ENCODE measurements at regions not wholly inside any gene's neighbourhood (a gene's known extent, or its start where the extent isn't known, plus 50 kb on each side); places are given as distances from the start of the nearest gene placed in this dataset.

DNA sequence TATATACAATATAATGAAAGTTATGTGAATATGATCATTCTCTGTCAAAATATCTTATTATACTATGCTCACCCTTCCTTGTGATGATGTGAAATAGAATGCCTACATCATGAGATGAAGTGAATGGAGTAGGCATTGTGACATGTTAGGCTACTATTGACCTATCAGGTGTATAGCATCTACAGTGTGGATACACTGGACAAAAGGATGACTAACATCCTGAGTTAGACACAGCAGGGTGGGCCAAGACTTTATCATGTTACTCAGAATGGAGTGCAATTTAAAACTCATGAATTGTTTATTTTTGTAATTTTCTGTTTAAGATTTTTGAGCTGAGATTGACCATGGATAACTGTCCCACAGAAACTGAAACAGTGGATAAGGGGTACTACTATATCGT is 53.4 kb upstream of the NAV3 start:
- DNase-seq, result no peak

DNA sequence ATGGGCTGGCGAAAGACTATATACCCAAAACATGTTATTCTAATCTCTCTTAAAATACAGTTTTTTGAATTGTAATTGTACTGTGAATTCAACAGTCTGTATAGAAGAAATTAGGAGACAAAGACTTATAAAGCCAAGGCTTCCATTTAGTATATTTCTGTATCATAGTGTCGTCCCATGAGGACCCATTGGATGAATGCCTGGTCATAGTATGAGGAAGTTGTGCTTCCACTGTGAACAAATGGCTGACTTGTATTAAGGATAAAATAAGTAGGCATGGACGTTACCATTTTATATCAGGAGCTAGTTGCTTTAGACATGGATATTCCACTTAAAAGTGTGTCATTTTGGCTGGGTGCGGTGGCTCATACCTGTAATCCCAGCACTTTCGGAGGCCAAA is 55.9 kb upstream of the NAV3 start:
- DNase-seq, result no peak

DNA sequence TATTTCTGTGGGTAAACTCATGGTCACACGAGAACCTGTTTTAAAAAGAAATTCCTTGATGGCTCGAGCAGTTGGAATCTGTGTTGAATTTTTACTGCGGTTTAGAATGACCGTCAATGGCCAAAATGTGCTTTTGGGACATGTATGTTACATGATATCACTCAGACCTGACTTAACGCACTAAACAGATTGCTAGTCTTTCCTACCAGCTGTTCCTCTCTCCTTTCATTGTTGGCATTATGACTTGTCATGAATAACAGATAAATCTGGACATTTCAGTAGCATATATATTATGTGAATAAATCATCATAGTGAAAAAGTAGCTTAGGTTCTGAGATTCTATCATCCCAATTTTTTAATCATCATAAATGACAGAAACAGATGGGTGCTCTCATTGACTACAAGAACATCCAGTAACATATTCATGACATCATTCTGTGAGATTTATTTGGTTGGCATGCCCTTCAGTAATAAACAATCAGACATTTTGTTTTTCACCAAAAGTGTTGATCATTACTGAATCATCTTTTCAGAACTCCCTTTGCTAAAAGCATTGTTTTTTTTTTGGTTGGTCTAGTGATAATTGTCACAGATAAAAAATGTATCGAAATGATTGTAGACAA is 57.9 kb upstream of the NAV3 start:
- DNase-seq, result no peak

DNA sequence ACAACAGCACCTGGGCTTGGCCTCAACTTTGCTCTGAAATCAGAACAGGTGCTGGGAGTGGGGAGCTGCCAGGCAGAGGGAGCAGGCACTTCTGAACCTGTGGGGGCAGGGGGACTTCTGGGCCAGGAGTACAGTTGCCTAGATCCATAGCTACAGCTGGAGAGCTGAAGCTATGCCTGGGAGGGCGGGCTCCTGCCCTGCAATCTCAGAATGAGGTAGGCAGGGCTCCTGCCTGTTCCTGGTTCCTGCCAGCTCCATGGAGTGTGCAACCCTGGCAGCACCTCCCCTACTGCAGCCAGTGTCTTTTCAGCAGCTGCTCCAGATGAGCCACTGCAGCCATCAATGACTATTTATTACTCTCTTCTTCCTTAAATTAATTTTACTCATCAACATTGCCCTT is 62.1 kb upstream of the NAV3 start:
- DNase-seq, result no peak

DNA sequence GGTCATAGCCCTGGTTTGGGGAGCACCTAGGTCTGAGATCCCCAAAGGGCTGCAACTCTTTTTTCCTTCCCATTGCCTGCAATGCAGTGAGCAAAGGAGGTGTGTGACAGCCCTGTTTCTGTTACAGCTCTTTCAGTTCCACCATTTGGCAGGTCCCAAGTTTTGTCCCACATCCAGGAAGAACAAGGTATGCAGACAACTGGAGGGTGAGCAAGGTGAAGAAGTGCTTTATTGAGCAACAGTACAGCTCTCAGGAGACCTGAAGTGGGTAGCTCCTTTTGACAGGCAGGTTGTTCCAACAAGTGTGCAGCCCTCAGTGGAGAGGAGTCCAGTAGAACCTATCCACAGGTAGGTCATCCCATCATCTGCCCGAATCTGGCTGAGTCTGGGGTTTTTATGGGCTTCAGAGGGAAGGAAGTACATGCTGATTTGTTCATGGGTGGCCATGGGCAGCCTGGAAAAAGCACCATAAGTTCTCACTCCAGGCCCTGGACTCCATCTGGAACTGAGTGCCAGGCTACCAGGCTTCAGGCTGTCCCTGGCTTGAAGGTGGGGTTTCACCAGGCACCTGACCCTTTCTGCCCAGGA is 62.8 kb upstream of the NAV3 start:
- no peak for DNase-seq

DNA sequence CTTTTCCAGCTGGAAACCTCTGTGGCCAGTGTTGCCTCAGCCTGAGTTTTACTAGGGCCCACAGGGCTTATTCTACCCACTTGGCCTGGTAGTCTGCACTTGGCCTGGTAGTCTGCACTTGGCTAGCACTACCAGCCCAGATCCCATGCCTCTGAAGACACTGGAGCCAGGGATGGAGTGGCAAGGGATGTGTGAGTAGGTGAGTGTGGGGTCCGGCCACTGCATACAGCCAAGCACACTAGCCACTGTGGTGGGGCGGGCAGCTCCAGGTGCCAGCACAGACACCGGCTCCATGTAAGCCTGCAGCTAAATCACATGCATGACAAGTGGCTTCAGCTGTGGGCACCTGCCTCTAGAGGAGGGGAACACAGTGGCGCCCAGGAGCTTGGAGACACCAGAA is 63.4 kb upstream of the NAV3 start:
- DNase-seq, result no peak

DNA sequence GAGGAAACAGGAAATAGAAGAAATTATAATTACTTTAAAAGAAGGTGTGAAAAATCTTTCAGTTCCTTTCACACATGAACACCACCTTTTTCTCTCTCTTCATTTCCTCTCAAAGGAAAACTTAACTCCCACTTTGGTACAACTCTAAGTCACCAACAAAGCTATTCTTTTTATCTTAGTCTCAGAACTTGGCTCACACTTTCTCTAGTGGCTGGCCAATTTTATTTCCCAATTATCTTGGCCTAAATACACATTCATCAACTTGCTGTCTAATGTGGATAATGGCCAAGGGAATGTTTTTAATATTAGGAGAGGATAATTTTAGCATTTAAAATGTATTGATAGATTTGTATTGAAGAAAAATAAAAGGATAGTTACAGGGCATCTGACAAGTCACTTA is 64.5 kb upstream of the NAV3 start:
- DNase-seq, result no peak

DNA sequence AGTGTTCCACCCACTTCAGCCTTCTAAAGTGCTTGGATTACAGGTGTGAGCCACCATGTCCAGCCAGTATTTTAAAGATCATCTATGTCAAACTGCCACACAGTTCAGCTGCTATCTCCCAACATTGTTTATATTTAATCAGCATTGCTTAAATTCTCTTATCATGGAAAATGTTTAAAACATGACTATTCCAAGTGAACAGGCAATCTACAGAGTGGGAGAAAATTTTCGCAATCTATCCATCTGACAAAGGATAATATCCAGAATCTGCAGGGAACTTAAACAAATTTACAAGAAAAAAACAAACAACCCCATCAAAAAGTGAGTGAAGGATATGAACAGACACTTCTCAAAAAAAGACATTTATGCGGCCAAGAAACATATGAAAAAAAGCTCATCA is 69.4 kb upstream of the NAV3 start:
- DNase-seq, result no peak

DNA sequence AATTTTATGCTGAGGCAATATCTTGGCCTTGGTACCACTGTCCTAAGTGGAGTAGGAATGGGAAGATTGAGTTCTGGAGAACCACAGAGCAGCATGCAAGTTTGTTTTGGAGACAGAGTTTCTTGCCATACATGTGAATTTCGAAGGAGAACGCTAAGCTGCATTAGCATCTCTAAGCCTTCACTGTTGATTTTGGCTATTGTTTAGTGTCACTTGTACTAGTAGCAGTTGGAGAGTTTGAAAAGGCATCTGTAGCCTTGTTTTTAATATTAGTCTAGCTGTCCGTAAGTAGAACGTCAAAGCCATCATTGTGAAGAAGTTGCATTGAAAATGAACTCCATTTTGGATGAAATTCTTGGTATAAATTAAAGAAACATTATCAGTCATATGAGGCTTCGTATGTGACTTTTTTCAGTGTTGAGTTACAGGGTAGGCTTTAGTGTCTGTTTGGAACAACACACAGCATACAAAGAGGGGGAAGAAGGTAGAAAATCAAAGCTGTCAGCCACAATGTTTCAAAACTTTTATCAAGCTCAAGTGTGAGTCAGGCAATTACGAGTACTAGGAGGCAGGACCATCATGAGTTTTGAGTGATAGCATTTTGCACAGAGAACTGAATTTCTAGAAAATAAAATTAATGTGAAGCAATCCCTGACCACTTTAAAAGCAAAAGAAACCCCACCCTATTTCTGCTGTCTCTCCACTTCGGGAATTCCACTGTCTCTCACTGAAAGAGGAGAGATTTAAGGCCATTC is 70.2 kb upstream of the NAV3 start:
- DNase-seq, result no peak

DNA sequence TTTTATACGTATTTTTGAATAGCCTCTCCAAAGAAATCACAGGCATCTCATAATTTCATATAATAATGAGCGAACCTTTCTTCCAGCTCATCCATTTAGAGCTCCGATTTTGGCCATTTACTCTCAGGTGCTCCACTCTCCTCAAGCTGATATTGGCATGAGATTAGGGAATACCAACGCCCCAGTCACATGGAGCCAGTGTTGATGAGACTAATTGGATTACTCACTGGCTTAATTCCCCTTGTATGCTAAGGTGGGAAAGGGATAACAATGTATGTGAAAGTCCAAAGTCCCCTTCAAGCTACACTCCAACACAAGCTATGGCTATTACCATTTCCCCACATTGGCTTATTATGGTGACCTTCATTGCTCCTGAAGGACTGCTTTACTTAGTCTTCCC is 76.6 kb upstream of the NAV3 start:
- no peak for DNase-seq

DNA sequence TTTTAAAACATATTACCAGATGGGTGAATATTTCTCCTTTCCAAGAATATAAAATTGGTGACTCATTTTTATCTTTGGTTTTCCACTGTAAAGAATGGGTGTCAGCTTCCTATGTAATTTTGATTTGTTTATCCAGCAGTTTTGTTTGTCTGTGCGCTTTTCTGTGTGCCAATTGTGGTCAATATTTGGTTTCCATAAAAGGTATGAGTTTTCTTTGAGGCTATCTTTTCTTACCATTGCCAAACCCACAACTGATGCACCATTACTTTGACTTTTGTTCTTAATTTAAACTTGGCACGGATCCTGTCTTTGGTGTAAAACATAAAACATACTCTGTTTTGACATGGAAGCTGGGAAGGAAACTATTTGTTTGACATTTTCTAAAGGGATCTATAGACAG is 78.8 kb upstream of the NAV3 start:
- DNase-seq, result no peak

DNA sequence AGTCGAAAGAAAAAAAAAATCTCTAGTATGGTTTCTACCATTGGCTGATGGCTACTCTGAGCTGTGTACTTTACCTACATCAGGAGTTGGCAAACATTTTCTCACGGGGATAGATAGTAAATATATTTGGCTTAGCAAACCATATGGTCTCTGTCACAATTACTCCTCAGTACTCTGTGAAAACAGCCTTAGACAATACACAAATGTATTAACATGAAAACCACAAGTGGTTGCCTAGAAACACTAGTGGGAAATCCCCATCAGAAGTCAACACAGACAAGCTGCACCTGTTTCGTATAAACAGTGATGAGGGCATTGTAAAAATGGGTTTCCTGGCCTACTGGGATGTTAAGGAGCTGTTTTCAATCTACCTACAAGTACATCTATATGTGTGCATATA is 84.6 kb upstream of the NAV3 start:
- DNase-seq, result no peak

DNA sequence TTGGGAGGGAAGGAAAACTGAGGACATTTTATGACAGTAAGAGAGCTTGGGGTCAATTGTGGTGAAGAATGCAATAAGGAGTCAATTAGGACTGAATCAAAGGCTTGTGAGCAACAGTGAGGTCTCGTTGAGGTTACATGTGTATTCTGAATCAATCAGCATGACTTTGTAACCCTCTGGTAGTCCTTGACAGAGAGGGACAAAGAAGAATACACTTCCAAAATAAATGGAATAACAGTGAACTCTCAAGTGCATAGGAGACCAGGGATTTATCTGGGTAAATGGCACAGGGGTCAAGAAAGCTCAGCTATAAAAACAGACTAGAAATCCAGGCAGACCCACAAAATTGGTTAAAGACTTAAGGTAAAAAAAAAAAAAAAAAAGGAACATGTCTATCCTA is 85.1 kb upstream of the NAV3 start:
- no peak for DNase-seq

DNA sequence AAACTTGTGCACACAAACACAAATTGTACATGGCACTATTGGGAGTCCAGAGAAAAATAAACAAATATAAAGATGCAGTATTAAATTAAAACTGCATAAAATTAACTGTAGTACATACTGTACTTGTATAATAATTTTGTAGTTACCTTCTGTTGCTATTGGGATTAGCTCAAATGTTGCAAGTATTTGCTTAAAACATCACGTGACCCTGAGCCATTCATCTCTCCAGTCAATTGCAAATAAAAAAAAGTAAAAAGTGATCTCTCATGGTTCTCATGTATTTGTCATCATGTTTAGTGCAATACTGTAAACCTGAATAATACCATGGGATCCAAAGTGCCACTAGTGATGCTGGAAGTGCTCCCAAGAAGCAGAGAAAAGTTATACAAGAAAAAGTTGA is 88.1 kb upstream of the NAV3 start:
- no peak for DNase-seq

DNA sequence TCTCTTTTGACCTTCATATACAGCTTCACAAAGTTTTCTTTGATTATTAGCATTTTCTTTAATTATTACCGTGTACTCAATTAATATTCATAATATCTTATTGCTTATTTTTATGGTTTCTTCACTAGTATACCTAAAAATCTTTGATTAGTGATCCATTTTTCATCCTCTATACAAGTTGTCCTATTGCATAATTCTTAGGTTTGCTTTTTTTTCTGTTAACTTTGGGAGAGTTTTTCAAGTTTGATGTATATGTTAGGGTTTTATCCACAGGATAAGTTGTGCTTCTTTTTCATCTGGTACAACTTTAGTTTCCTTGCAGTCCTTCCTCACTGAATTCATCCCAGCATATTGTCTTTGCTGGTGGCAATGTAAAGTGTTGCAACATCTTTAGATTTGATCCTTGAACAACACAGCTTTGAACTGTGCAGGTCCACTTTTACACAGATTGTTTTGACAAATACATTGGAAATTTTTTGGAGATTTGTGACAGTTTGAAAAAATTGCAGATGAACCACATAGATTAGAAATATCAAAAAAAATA is 88.6 kb upstream of the NAV3 start:
- DNase-seq, result no peak

DNA sequence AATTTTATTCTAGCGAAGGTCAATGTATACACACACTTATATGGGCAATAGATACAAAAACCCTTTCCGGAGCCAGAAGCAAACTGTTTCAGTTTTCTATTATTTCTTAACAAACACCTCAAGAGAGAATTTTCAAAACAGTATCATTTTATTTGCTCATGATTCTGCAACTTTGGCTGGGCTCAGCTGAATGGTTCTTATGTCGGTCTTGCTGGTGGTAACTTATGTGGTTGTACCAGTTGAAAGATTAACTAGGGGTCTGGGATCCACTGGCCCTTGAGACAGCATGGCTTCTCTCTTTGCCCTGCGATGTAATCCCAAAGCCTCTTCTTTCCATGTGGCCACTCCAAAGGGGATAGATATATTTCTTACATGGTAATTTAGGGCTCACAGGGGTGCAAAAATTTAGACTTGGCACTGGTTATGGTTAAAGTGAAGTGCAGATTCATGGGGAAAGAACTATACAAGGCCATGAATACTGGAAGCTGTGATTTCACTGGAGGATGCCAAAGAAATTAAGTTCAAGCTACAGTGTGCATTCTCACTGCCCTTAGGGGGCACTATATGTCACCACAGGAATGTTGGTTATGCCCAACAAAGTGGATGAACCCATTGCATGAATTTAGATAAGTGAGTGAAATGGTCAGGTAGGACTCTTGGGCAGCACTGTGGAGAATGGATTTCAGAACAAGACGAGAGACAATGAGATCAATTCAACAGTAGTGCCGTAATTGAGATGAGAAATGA is 94.3 kb upstream of the NAV3 start:
- no peak for DNase-seq

DNA sequence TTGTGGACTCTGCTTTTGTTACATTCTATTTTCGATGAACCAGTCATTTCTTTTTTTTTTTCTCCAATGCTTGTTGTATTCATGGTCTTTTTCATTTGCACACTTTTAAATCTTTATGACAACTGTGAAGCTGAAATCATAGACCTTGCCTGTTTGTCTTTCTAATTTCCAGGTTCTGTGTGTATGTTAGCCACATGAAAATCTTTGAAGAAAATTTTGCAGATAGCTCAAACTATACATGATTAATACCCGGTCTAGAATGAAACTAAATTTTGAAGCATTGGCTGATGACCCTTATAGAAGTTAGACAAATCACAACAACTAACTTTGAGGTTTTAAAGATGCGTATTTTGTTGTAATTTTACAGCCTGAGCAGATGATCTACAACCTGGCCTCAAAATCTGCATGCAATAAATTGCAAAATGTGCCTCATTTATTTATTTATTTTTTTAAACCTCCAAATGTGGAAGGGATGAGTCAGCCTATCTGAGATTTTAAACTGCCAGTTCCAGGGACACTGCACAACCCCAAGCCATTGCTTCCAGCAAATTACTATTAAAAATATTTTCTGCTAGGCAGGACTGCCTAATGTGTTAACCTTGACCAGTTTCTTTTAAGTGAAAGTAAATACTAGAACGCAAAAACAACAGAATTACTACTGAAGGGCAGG is 96.3 kb upstream of the NAV3 start:
- DNase-seq, result no peak

DNA sequence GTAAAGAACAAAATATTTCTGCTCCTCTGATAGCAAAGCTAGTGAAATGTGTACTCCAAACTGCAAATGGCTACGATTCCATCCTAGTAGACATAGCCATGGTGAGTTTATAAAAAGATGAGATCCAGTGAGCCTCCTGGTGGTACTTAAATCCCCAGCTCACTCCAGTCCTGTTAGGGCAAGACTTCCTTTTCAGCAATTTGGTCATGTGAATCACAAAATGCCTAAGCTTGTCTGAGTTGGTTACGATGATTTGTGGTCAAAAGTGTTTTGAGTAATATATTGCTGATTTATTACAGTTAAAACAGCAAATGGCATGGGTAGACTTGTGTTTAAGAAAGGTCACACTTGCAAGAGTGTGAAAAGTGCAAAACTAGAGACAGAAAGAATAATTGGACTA is 102.7 kb upstream of the NAV3 start:
- no peak for DNase-seq

DNA sequence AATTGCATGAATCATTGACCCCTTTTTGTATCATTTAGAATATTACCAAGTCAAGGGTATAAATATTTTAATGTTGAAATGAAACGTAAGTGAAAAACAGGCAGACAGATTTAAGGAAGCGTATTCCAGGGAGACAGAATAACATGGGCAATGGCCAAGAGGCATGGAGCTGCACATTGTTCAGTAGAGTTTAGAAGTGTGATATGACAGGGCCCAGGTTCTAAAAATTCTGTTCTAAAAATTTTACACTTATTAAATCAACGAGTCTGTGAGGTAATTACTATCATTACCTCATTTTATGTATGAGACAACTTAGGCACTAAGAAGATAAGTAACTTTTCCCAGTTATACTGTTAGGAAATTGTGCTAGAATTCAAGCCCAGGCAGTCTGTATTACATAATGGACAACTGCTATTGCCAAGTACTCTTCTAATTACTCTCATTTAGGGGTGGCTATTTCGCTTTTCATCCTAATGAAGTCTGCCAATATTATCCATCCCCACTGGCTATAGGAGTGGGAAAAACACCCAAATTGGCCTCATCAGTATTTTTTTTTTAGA is 103.2 kb upstream of the NAV3 start:
- no peak for DNase-seq

DNA sequence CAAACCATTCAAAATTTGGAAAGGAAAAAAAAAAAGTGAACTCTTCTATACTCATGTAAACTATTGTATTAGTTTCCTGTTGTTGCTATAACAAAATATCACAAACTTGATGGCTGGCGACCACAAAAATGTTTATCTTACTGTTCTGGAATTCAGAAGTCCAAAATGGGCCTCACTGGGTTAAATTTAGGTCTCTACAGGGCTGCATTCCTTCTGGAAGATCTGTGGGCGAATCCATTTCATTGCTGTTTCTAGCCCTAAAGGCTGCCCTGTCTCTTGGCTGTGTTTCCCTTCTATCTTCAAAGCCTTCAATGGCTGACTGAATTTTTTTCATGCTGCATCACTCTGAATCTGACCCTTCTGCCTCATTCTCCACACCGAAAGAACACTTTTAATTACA is 105.1 kb upstream of the NAV3 start:
- no peak for DNase-seq

DNA sequence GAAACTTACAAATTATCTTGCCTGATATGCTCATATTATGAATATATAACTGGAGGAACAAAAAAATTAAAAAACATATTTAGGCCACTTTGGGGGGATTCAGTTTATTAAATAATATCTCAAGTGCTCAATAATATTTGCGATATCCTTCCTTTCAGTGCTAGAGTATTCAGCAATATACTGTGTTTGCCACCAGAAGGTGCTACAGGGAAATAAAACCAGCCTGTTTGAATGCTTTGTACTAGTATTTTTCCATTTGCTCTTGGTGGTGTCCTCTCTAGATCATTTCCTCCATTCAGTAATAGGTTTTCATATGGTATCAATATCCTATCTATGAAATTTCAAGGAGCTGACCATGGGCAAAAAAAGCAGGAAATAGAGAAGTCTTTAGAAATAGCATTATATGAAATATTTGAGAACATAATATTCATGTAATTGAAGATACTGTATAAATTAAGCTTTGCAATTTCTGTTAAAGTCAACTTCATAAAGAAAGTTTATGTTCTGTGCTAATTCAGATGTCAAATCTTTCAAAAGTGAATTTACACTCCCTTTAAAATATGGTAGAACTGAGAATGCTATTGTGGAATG is 106.2 kb upstream of the NAV3 start:
- DNase-seq, result no peak

All from nucleus accumbens (tissue), 56 donors.